ENCODE measurements at regions not wholly inside any gene's neighbourhood (a gene's known extent, or its start where the extent isn't known, plus 50 kb on each side); places are given as distances from the start of the nearest gene placed in this dataset.

DNA sequence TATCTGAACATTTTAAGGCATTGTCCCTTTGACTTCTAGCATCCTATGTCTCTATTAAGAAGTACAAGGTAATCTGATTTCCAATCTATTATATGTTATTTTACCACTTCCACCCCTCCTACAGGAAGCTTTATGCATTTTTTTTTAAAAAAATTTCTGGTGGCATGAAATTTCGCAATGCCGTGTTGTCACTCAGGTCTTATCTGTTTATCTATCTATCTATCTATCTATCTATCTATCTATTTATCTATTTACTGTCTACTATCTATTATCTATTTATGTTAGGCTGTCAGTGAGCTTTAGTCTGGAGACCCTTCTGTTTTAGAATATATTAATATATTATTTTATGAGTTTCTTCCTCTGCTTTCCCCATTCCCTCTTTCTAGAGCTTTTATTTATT lies 125.3 kb upstream of the FAM9C start:
- TF ChIP-seq SMAD4 (CRISPR knock-in tag; IDR thresholded peaks at IDR 0.05) = no peak
- TF ChIP-seq, protein P1, sequence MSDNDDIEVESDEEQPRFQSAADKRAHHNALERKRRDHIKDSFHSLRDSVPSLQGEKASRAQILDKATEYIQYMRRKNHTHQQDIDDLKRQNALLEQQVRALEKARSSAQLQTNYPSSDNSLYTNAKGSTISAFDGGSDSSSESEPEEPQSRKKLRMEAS (CRISPR knock-in tag; IDR thresholded peaks at IDR 0.05) = no peak

All from WTC11 (cell line).